Chondrocyte (in vitro differentiated cells): ENCODE measurements at regions not wholly inside any gene's neighbourhood (a gene's known extent, or its start where the extent isn't known, plus 50 kb on each side); places are given as distances from the start of the nearest gene placed in this dataset.

Experiments
- DNase-seq: peaks from one replicate; pipeline ENCODE4 v3.0.0; 2021; ENCODE audit warnings: mixed read lengths, low spot score
- H3K27ac Mint-ChIP-seq: one replicate; pipeline ENCODE4 v1.8.0; 2021; ENCODE audit warnings: mild to moderate bottlenecking, moderate library complexity, mixed read lengths; ENCODE audit not compliant: unreplicated experiment
- H3K27me3 Mint-ChIP-seq: 2 replicates; pipeline ENCODE4 v1.8.0; 2021; ENCODE audit warnings: low read depth, mixed read lengths
- H3K36me3 Mint-ChIP-seq: 2 replicates; pipeline ENCODE4 v1.8.0; 2021; ENCODE audit warnings: low read depth, mixed read lengths
- H3K4me1 Mint-ChIP-seq: 2 replicates; pipeline ENCODE4 v1.8.0; 2021; ENCODE audit warnings: low read depth, mild to moderate bottlenecking, mixed read lengths
- H3K4me3 Mint-ChIP-seq: one replicate; pipeline ENCODE4 v1.8.0; 2021; ENCODE audit warnings: mild to moderate bottlenecking, moderate library complexity, mixed read lengths; ENCODE audit not compliant: unreplicated experiment
- H3K9me3 Mint-ChIP-seq: 2 replicates; pipeline ENCODE4 v1.8.0; 2021; ENCODE audit warnings: low read depth, mixed read lengths
- TF ChIP-seq, protein P1 (sequence below): fragments of 200-600 bp; sonication (generic); IDR thresholded peaks from 2 replicates; pipeline ENCODE4 v1.5.0; 2021; ENCODE audit warnings: antibody characterized with exemption, mild to moderate bottlenecking, moderate library complexity

DNA sequence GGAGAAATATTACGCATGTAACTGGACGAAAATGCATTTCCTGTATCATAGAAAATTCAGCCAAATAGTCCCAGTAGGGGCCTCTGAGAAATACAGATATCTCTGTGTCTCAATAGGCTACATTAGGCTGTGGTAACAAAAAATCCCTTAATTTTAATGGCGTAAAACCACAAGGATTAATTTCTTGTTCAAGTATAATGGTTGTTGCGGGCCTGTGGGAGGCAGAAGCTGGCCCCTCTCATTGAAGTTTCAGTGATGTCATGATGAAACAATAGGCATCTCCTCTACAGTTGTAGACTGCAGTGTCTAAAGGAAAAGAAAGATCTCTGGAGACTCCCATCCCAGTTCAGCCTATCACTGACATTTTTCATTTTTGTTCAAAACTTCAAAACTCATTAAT lies 1625.6 kb upstream of the C9orf72 start:
- Mint-ChIP-seq H3K4me1 (no peaks in the 10 kb centered on the region), H3K9me3 (no peaks in the 10 kb centered on the region), H3K36me3 (no peaks in the 10 kb centered on the region), H3K4me3 (no peak overlapping the region), H3K27ac (no peak overlapping the region), H3K27me3 (peaks cover 7% of the 10 kb centered on the region)
- TF ChIP-seq, protein P1, sequence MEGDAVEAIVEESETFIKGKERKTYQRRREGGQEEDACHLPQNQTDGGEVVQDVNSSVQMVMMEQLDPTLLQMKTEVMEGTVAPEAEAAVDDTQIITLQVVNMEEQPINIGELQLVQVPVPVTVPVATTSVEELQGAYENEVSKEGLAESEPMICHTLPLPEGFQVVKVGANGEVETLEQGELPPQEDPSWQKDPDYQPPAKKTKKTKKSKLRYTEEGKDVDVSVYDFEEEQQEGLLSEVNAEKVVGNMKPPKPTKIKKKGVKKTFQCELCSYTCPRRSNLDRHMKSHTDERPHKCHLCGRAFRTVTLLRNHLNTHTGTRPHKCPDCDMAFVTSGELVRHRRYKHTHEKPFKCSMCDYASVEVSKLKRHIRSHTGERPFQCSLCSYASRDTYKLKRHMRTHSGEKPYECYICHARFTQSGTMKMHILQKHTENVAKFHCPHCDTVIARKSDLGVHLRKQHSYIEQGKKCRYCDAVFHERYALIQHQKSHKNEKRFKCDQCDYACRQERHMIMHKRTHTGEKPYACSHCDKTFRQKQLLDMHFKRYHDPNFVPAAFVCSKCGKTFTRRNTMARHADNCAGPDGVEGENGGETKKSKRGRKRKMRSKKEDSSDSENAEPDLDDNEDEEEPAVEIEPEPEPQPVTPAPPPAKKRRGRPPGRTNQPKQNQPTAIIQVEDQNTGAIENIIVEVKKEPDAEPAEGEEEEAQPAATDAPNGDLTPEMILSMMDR, result no peak
- DNase-seq, result no peak

DNA sequence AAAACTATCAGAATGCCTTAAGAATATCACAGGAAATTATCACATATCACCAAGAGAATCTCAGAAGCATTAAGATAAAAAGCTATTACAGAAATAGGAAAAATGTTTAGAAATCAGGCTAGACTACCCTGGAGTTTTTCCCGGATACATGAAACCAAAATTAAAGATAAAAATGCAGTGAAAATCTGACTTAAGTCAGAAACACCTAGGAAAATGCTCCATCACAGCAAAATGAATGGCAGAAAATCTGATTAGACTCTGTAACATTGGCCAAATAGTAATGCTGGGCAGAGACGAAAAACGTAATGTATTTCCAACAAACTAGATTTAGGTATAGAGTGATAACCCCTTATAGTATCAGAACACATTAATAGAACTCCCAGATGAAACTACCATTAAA lies 1626.7 kb upstream of the C9orf72 start:
- no peak overlapping the region for H3K4me3 Mint-ChIP-seq
- H3K4me1 Mint-ChIP-seq, result no peaks in the 10 kb centered on the region
- DNase-seq, result no peak
- TF ChIP-seq, protein P1, result no peak
- no peak overlapping the region for H3K27ac Mint-ChIP-seq
- peaks cover 7% of the 10 kb centered on the region for H3K27me3 Mint-ChIP-seq
- H3K9me3 Mint-ChIP-seq, result no peaks in the 10 kb centered on the region
- H3K36me3 Mint-ChIP-seq, result no peaks in the 10 kb centered on the region

DNA sequence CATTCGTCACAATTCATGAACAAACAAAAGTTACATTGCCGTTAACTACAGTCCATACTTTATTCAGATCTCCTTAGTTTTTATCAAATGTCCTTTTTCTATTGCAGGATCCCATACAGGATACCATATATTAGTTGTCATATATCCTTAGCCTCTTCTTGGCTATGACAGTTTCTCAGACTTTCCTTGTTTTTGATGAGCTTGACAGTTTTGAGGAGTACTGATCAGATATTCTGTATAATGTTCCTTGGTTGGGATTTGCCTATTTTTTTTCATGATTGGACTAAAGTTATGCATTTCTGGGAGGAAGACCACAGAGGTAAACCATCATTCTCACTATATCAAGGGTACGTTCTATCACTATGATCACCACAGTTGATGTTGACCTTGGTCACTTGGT lies 1627.4 kb upstream of the C9orf72 start:
- Mint-ChIP-seq H3K9me3 (no peaks in the 10 kb centered on the region), H3K4me3 (no peak overlapping the region), H3K27me3 (peaks cover 8% of the 10 kb centered on the region), H3K4me1 (no peaks in the 10 kb centered on the region), H3K27ac (no peak overlapping the region), H3K36me3 (no peaks in the 10 kb centered on the region)
- no peak for DNase-seq
- TF ChIP-seq, protein P1, result no peak

DNA sequence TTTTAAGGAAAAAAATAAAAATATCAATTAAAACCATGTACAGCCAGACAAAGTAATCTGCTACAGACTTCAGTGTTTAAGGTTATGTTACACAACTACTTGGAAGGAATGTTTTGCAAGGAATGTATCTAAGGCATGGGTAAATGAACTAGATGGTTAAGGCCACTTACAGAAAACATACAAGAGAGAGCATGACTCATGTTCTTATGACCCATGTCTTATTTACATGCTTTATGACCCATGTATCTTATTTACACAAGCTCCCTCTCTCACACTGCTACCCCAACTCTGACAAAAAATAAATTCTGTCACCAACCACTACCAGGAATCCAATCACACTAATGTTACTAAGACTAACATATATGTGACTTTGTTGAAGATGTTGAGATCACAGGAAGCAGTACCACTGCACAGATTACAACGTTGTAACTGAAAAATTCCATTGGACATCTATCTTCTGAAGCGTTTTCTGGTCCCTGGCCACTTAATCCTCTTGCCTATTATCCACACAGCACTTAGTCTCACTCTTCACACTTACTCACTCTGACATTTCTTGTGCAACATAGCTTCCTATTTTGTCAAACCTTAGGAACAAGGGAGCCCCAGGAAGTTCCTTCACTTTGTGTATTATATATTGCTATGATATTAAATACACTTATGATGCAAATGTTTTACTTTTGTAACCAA lies 1630.1 kb upstream of the C9orf72 start:
- Mint-ChIP-seq H3K4me1 (no peaks in the 10 kb centered on the region), H3K4me3 (no peak overlapping the region), H3K9me3 (no peaks in the 10 kb centered on the region), H3K27ac (no peak overlapping the region), H3K27me3 (peaks cover 11% of the 10 kb centered on the region), H3K36me3 (no peaks in the 10 kb centered on the region)
- DNase-seq, result no peak
- TF ChIP-seq, protein P1, result no peak

DNA sequence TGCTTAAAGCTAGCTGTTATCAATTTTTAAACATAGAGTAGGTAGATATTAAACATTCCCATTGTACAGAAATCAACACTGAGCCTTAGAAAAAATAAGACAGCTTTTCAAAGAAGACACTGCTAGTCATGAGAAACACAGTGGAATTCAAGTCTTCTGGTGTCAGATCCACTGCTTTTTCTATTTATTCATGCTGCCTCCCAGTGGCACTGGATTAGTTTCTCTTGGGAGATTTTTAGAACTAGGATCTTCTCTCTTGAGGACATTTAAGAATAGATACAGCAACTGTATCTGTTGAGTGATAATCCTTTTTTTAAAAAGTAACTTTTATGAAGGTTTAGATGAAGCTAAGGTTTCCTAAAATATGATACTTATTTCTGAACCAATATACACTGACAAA lies 1635.4 kb upstream of the C9orf72 start:
- DNase-seq, result no peak
- no peak overlapping the region for H3K4me3 Mint-ChIP-seq
- no peaks in the 10 kb centered on the region for H3K36me3 Mint-ChIP-seq
- H3K27me3 Mint-ChIP-seq, result peaks cover 39% of the 10 kb centered on the region
- TF ChIP-seq, protein P1, result no peak
- H3K27ac Mint-ChIP-seq, result no peak overlapping the region
- H3K9me3 Mint-ChIP-seq, result no peaks in the 10 kb centered on the region
- peaks cover 17% of the 10 kb centered on the region for H3K4me1 Mint-ChIP-seq
